ENCODE measurements at regions not wholly inside any gene's neighbourhood (a gene's known extent, or its start where the extent isn't known, plus 50 kb on each side); places are given as distances from the start of the nearest gene placed in this dataset.

GRCh38 chr13:107124730-107125129, 556.8 kb upstream of the ARGLU1 start:
- Histone ChIP-seq H3K27ac (no peak overlapping the region), H3K27me3 (ENCODE audit: insufficient read depth, low read depth, severe bottlenecking) (peaks cover 4% of the 10 kb centered on the region), H3K4me3 (ENCODE audit: low read depth, low read length) (no peak overlapping the region), H3K36me3 (no peaks in the 10 kb centered on the region), H3K9me3 (ENCODE audit: severe bottlenecking) (no peaks in the 10 kb centered on the region)
- TF ChIP-seq, protein P1, sequence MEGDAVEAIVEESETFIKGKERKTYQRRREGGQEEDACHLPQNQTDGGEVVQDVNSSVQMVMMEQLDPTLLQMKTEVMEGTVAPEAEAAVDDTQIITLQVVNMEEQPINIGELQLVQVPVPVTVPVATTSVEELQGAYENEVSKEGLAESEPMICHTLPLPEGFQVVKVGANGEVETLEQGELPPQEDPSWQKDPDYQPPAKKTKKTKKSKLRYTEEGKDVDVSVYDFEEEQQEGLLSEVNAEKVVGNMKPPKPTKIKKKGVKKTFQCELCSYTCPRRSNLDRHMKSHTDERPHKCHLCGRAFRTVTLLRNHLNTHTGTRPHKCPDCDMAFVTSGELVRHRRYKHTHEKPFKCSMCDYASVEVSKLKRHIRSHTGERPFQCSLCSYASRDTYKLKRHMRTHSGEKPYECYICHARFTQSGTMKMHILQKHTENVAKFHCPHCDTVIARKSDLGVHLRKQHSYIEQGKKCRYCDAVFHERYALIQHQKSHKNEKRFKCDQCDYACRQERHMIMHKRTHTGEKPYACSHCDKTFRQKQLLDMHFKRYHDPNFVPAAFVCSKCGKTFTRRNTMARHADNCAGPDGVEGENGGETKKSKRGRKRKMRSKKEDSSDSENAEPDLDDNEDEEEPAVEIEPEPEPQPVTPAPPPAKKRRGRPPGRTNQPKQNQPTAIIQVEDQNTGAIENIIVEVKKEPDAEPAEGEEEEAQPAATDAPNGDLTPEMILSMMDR (IDR thresholded peaks at IDR 0.05; ENCODE audit: low read depth, low read length), result no peak
- DNase-seq, result no peak

DNA sequence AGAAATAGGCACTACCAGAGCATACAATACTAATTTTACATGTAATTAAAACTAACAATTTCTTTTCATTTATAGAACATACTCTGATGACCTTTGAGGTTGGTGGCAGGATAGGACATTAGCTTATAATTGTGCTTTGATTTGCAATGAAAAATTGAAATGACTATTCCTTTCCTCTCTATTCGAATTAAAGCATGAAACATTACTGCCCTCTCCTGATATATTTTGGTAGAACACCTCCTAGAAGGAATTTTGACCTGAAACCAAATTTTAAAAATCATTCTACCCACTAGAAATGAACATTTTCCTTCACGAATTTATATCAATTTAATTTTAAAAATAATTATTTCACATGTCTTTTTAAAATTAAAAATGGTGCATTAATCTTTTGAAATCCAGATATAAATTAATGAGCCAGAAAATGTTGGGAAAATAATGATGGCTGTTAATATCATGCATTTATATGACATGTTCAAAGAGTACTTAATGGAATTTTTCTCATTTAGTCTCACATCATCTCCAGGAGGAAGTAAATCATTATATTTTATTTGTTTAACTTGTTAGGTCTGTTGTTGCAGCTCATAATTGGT, 556.3 kb upstream of the ARGLU1 start:
- H3K27ac ChIP-seq, result no peak overlapping the region
- TF ChIP-seq, protein P1 (IDR thresholded peaks at IDR 0.05; ENCODE audit: low read depth, low read length), result peak; percentile 24; the same call in 1 of the 2 replicates
- H3K27me3 ChIP-seq (ENCODE audit: insufficient read depth, low read depth, severe bottlenecking), result peaks cover 4% of the 10 kb centered on the region
- DNase-seq, result no peak
- H3K36me3 ChIP-seq, result no peaks in the 10 kb centered on the region
- H3K4me3 ChIP-seq (ENCODE audit: low read depth, low read length), result no peak overlapping the region
- H3K9me3 ChIP-seq (ENCODE audit: severe bottlenecking), result no peaks in the 10 kb centered on the region

DNA sequence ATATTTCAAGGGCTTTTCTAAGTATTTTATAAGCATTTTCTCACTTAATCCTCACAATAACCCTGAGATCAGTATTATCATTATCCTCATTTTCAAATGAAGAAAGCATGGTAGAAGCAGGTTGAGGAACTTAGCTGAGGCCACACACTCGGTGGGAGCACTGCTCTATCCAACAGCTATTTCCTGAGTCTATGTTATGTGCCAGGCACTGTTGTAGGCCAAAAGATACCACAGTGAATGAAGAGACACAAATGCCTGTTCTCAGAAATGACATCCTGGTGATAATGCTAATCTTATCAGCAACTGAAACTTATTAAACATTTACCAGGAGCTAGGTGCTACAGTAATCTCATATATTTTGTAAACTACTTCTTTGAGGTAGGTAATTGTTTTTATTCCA, 553.9 kb upstream of the ARGLU1 start:
- DNase-seq, result no peak
- H3K36me3 ChIP-seq, result no peaks in the 10 kb centered on the region
- H3K9me3 ChIP-seq (ENCODE audit: severe bottlenecking), result no peaks in the 10 kb centered on the region
- no peak overlapping the region for H3K27ac ChIP-seq
- TF ChIP-seq, protein P1 (IDR thresholded peaks at IDR 0.05; ENCODE audit: low read depth, low read length), result no peak
- no peak overlapping the region for H3K4me3 ChIP-seq (ENCODE audit: low read depth, low read length)
- H3K27me3 ChIP-seq (ENCODE audit: insufficient read depth, low read depth, severe bottlenecking), result peaks cover 6% of the 10 kb centered on the region

DNA sequence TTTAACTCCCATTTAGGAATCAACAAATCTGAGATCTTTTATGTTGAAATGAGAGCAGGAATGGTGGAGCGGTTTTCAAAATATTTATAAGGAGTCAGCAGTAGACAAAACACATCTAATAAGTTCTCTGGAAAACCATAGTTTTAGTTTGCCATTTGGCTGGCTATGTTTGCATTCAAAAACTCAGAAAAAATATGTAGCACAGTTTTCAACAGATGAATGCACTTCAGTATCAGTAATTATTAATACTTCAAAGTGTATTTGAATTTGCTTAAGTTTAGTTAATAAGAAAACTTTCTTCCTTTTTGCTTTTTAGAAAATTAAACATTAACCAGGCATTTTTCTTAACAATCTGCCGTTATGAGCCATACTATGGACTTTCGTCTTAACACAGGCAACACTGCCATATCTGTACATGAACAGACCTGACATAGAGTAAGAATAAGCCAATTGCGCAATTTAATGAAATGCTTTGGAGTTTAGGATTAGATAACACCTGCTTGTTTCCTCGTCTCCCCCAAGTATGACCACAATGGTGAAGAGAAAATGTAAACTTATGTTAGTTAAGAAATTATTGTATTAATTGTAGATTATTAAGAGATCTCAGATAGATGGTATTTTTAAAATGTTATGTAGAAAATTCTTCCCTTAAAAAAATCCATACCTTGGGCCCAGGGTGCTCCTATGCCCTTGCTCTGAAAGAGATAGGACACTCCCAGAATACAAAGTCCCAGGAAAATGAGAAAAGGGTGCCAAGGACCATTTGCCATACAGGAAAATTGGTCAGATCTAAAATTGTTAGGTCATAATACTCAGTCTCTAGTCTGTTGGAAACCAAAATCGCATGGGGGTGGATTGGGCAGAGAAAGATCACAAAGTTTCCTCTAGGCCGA, 552.3 kb upstream of the ARGLU1 start:
- H3K27me3 ChIP-seq (ENCODE audit: insufficient read depth, low read depth, severe bottlenecking), result peaks cover 6% of the 10 kb centered on the region
- no peak overlapping the region for H3K4me3 ChIP-seq (ENCODE audit: low read depth, low read length)
- no peaks in the 10 kb centered on the region for H3K36me3 ChIP-seq
- TF ChIP-seq, protein P1 (IDR thresholded peaks at IDR 0.05; ENCODE audit: low read depth, low read length), result no peak
- no peak overlapping the region for H3K27ac ChIP-seq
- no peak for DNase-seq
- no peaks in the 10 kb centered on the region for H3K9me3 ChIP-seq (ENCODE audit: severe bottlenecking)

GRCh38 chr13:107118506-107118905, 550.6 kb upstream of the ARGLU1 start:
- no peak overlapping the region for H3K27ac ChIP-seq
- no peak for DNase-seq
- no peak overlapping the region for H3K4me3 ChIP-seq (ENCODE audit: low read depth, low read length)
- no peaks in the 10 kb centered on the region for H3K36me3 ChIP-seq
- no peaks in the 10 kb centered on the region for H3K9me3 ChIP-seq (ENCODE audit: severe bottlenecking)
- TF ChIP-seq, protein P1 (IDR thresholded peaks at IDR 0.05; ENCODE audit: low read depth, low read length), result no peak
- peaks cover 9% of the 10 kb centered on the region for H3K27me3 ChIP-seq (ENCODE audit: insufficient read depth, low read depth, severe bottlenecking)

Measured in WERI-Rb-1 (cell line).